H9 (cell line): ENCODE measurements at regions not wholly inside any gene's neighbourhood (a gene's known extent, or its start where the extent isn't known, plus 50 kb on each side); places are given as distances from the start of the nearest gene placed in this dataset.
"Not testable (repeated sequence)": the region's sequence is repeated elsewhere in the genome, so short reads cannot be mapped to it uniquely, and the experiment has no call there.

Experiments
- DNase-seq: peaks from one replicate; pipeline ENCODE4 v3.0.0-alpha.2; 2017
- H2AFZ ChIP-seq: one replicate; pipeline ENCODE4 v1.6.1; 2013; ENCODE audit warnings: mild to moderate bottlenecking, low read length, control low read depth, moderate library complexity
- H2AK5ac ChIP-seq: 2 replicates; pipeline ENCODE4 v1.6.1; 2013; ENCODE audit warnings: low read length, control low read depth, mixed read lengths; ENCODE audit not compliant: insufficient read length
- H2BK120ac ChIP-seq: one replicate; pipeline ENCODE4 v1.6.1; 2013; ENCODE audit warnings: low read depth, mild to moderate bottlenecking, low read length, control low read depth, inconsistent platforms; ENCODE audit not compliant: poor library complexity, severe bottlenecking
- H2BK12ac ChIP-seq: 2 replicates; pipeline ENCODE4 v1.6.1; 2013; ENCODE audit warnings: low read length, control low read depth, mixed read lengths, low read depth; ENCODE audit not compliant: insufficient read length
- H2BK15ac ChIP-seq: 2 replicates; pipeline ENCODE4 v1.6.1; 2013; ENCODE audit warnings: low read depth, low read length, control low read depth
- H2BK20ac ChIP-seq: one replicate; pipeline ENCODE4 v1.6.1; 2013; ENCODE audit warnings: low read depth, mild to moderate bottlenecking, low read length, control low read depth, inconsistent platforms; ENCODE audit not compliant: poor library complexity, severe bottlenecking
- H2BK5ac ChIP-seq: 2 replicates; pipeline ENCODE4 v1.6.1; 2013; ENCODE audit warnings: low read length, control low read depth, mixed read lengths; ENCODE audit not compliant: insufficient read length
- H3K14ac ChIP-seq: 2 replicates; pipeline ENCODE4 v1.6.1; 2013; ENCODE audit warnings: low read length, control low read depth; ENCODE audit not compliant: insufficient read depth
- H3K18ac ChIP-seq: 2 replicates; pipeline ENCODE4 v1.6.1; 2013; ENCODE audit warnings: low read depth, mild to moderate bottlenecking, mixed read lengths, low read length, control low read depth; ENCODE audit not compliant: insufficient read length
- H3K23ac ChIP-seq: 2 replicates; pipeline ENCODE4 v1.6.1; 2013; ENCODE audit warnings: low read length, control low read depth, mixed read lengths, low read depth; ENCODE audit not compliant: insufficient read length
- H3K23me2 ChIP-seq: 2 replicates; pipeline ENCODE4 v1.6.1; 2013; ENCODE audit warnings: low read depth, mild to moderate bottlenecking, mixed read lengths, low read length, control low read depth; ENCODE audit not compliant: insufficient read length, poor library complexity, severe bottlenecking
- H3K27ac ChIP-seq: 2 replicates; pipeline ENCODE4 v1.5.1; 2013; ENCODE audit warnings: low read length, control low read depth, mixed read lengths, low read depth; ENCODE audit not compliant: insufficient read length
- H3K27me3 ChIP-seq: 2 replicates; pipeline ENCODE4 v1.6.1; 2013; ENCODE audit warnings: low read length, control low read depth, inconsistent platforms; ENCODE audit not compliant: insufficient read depth
- H3K4ac ChIP-seq: 2 replicates; pipeline ENCODE4 v1.6.1; 2013; ENCODE audit warnings: low read depth, mild to moderate bottlenecking, control low read depth, inconsistent platforms, low read length, moderate library complexity
- H3K4me1 ChIP-seq: 2 replicates; pipeline ENCODE4 v1.6.1; 2013; ENCODE audit warnings: low read length, control low read depth, inconsistent platforms; ENCODE audit not compliant: insufficient read depth
- H3K4me2 ChIP-seq: 2 replicates; pipeline ENCODE4 v1.6.1; 2013; ENCODE audit warnings: low read length, control low read depth, mixed read lengths; ENCODE audit not compliant: insufficient read length, insufficient read depth
- H3K56ac ChIP-seq: 2 replicates; pipeline ENCODE4 v1.6.1; 2013; ENCODE audit warnings: low read depth, mild to moderate bottlenecking, mixed read lengths, low read length, control low read depth; ENCODE audit not compliant: insufficient read length
- H3K79me1 ChIP-seq: 2 replicates; pipeline ENCODE4 v1.6.1; 2013; ENCODE audit warnings: low read depth, mild to moderate bottlenecking, moderate library complexity, low read length, control low read depth, inconsistent platforms; ENCODE audit not compliant: insufficient read depth, poor library complexity, severe bottlenecking
- H3K79me2 ChIP-seq: 2 replicates; pipeline ENCODE4 v1.6.1; 2013; ENCODE audit warnings: low read length, control low read depth, inconsistent platforms; ENCODE audit not compliant: insufficient read depth
- H3K9ac ChIP-seq: 2 replicates; pipeline ENCODE4 v1.6.1; 2013; ENCODE audit warnings: low read length, control low read depth, mixed read lengths; ENCODE audit not compliant: insufficient read length; ENCODE audit errors: extremely low read depth
- H3K9me3 ChIP-seq: one replicate; pipeline ENCODE4 v1.6.1; 2013; ENCODE audit warnings: low read depth, low read length, inconsistent platforms; ENCODE audit not compliant: control insufficient read depth
- H3T11ph ChIP-seq: one replicate; pipeline ENCODE4 v1.6.1; 2013; ENCODE audit warnings: mild to moderate bottlenecking, low read length, control low read depth, inconsistent platforms
- H4K20me1 ChIP-seq: one replicate; pipeline ENCODE4 v1.6.1; 2013; ENCODE audit not compliant: control insufficient read depth, insufficient read length, insufficient read depth
- H4K5ac ChIP-seq: 2 replicates; pipeline ENCODE4 v1.6.1; 2013; ENCODE audit warnings: low read depth, mild to moderate bottlenecking, mixed read lengths, low read length, control low read depth; ENCODE audit not compliant: insufficient read length
- H4K8ac ChIP-seq: replicated peaks from 2 replicates; pipeline ENCODE4 v1.6.1; 2013; ENCODE audit warnings: low read length, control low read depth, mixed read lengths, low read depth; ENCODE audit not compliant: insufficient read length
- H4K91ac ChIP-seq: 2 replicates; pipeline ENCODE4 v1.6.1; 2013; ENCODE audit warnings: low read depth, mild to moderate bottlenecking, moderate library complexity, mixed read lengths, low read length, control low read depth; ENCODE audit not compliant: insufficient read length
- H3K27ac Mint-ChIP-seq, 3 experiments: 2 replicates in 2 of 3; 3 replicates in 1 of 3; pipeline ENCODE4 v1.8.0; 2020 to 2021; ENCODE audit warnings: mixed read lengths in 3 of 3, mild to moderate bottlenecking in 1 of 3, moderate library complexity in 1 of 3
- H3K27me3 Mint-ChIP-seq: 2 replicates; pipeline ENCODE4 v1.8.0; 2021; ENCODE audit warnings: low read depth, mild to moderate bottlenecking, moderate library complexity, mixed read lengths
- H3K36me3 Mint-ChIP-seq, 3 experiments: 2 replicates in 2 of 3; 3 replicates in 1 of 3; pipeline ENCODE4 v1.8.0; 2020 to 2021; ENCODE audit warnings: low read depth in 3 of 3, mixed read lengths in 3 of 3; ENCODE audit not compliant: insufficient read depth in 1 of 3
- H3K4me1 Mint-ChIP-seq, 2 experiments: 2 replicates each; pipeline ENCODE4 v1.8.0; 2020; ENCODE audit warnings: mixed read lengths in 2 of 2
- H3K4me3 Mint-ChIP-seq, 2 experiments: 2 replicates in 1 of 2; 3 replicates in 1 of 2; pipeline ENCODE4 v1.8.0; 2020 to 2021; ENCODE audit warnings: mild to moderate bottlenecking in 2 of 2, mixed read lengths in 2 of 2, moderate library complexity in 1 of 2
- H3K9me3 Mint-ChIP-seq, 2 experiments: 2 replicates in 1 of 2; 3 replicates in 1 of 2; pipeline ENCODE4 v1.8.0; 2020; ENCODE audit warnings: mild to moderate bottlenecking in 2 of 2, mixed read lengths in 2 of 2, moderate library complexity in 1 of 2
- WGBS: extraction: QIAGEN DNeasy Blood & Tissue Kit; methylation state at CpG from one replicate; pipeline ENCODE4 v1.1.7; 2013; ENCODE audit warnings: missing lambda C conversion rate, low lambda C conversion rate, mixed read lengths; ENCODE audit not compliant: insufficient read length; ENCODE audit errors: extremely low coverage; 5-methylcytosine and 5-hydroxymethylcytosine counted together
- TF ChIP-seq, protein P1 (sequence below): fragments of 200-600 bp; sonication (generic); conservative IDR thresholded peaks from 3 replicates; pipeline ENCODE4 v1.8.0; 2021; ENCODE audit warnings: antibody characterized with exemption, mild to moderate bottlenecking

DNA sequence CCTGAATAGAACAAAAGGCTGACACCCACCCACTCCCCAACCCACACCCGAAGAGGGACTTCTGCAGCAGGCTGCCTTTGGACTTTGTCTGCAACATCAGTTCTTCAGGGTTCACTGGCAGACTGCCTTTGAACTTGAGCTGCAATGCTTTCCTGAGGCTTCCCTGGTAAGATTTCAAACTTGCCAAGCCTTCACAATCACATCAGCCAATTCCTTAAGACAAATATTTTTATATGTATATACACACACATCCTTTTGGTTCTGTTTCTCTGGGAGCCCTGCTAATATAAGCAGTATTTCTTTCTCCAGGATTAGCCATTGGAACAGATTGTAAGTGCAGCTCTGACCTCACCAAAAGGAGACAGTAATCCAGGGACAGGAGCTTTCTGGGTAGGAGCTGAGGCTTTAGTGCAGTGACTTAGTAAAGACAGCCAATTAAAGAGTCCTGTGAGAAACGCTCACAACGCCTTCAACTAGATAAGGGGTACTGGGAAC, 55.6 kb upstream of the KMT2E start:
- Histone ChIP-seq H3K27me3 (no peaks in the 10 kb centered on the region), H3K4ac (no peak overlapping the region), H2AK5ac (no peak overlapping the region), H3T11ph (no peak overlapping the region), H3K14ac (no peak overlapping the region), H3K4me1 (no peaks in the 10 kb centered on the region), H4K8ac (no peak overlapping the region), H3K56ac (no peak overlapping the region), H2BK15ac (no peak overlapping the region), H4K20me1 (no peaks in the 10 kb centered on the region), H3K9me3 (no peaks in the 10 kb centered on the region), H3K18ac (no peak overlapping the region), H3K79me1 (no peaks in the 10 kb centered on the region), H3K23ac (no peak overlapping the region), H2BK12ac (no peak overlapping the region), H4K5ac (no peak overlapping the region), H2BK20ac (no peak overlapping the region), H4K91ac (no peak overlapping the region), H2AFZ (no peak overlapping the region), H2BK5ac (no peak overlapping the region), H3K23me2 (no peaks in the 10 kb centered on the region), H3K27ac (no peak overlapping the region), H2BK120ac (no peak overlapping the region), H3K79me2 (no peaks in the 10 kb centered on the region), H3K9ac (no peak overlapping the region), H3K4me2 (no peak overlapping the region)
- no peak for DNase-seq
- H3K4me1 Mint-ChIP-seq = 0 out of 4 replicates have a peak, but pooled peaks cover 0 to 4% of the 10 kb centered on the region in 2 experiments
- H3K4me3 Mint-ChIP-seq = no peak overlapping the region
- TF ChIP-seq, protein P1, sequence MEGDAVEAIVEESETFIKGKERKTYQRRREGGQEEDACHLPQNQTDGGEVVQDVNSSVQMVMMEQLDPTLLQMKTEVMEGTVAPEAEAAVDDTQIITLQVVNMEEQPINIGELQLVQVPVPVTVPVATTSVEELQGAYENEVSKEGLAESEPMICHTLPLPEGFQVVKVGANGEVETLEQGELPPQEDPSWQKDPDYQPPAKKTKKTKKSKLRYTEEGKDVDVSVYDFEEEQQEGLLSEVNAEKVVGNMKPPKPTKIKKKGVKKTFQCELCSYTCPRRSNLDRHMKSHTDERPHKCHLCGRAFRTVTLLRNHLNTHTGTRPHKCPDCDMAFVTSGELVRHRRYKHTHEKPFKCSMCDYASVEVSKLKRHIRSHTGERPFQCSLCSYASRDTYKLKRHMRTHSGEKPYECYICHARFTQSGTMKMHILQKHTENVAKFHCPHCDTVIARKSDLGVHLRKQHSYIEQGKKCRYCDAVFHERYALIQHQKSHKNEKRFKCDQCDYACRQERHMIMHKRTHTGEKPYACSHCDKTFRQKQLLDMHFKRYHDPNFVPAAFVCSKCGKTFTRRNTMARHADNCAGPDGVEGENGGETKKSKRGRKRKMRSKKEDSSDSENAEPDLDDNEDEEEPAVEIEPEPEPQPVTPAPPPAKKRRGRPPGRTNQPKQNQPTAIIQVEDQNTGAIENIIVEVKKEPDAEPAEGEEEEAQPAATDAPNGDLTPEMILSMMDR = no peak
- H3K27me3 Mint-ChIP-seq = no peaks in the 10 kb centered on the region
- peaks cover 0 to 1% of the 10 kb centered on the region in 2 experiments; a peak in 1 of 5 replicates for H3K9me3 Mint-ChIP-seq
- no CpG with 5 or more reads among the region's 3 CpGs for WGBS
- H3K36me3 Mint-ChIP-seq = no peaks in the 10 kb centered on the region; a peak in 1 of 7 replicates
- no peak overlapping the region for H3K27ac Mint-ChIP-seq

DNA sequence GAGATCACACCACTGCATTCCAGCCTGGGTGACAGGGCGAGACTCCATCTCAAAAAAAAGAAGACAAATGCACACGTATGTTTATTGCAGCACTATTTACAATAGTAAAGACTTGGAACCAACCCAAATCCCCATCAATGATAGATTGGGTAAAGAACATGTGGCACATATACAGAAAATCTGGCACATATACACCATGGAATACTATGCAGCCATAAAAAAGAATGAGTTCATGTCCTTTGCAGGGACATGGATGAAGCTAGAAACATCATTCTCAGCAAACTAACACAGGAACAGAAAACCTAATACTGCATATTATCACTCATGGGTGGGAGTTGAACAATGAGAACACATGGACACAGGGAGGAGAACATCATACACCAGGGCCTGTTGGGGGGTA, 54.5 kb upstream of the KMT2E start:
- H4K20me1 ChIP-seq, H3K4me2 ChIP-seq, H3K27me3 Mint-ChIP-seq, H3K23ac ChIP-seq, H3K56ac ChIP-seq, H3K79me1 ChIP-seq, H3K14ac ChIP-seq, H3K4me1 Mint-ChIP-seq, H2BK20ac ChIP-seq, H2AK5ac ChIP-seq, H2AFZ ChIP-seq, H3K4ac ChIP-seq, H3K9me3 Mint-ChIP-seq, H4K8ac ChIP-seq, H3K18ac ChIP-seq, H4K5ac ChIP-seq, H3K27me3 ChIP-seq, H2BK15ac ChIP-seq, H2BK12ac ChIP-seq, H4K91ac ChIP-seq, H2BK120ac ChIP-seq, H3K4me3 Mint-ChIP-seq, DNase-seq, H3K27ac Mint-ChIP-seq, H3T11ph ChIP-seq, H3K4me1 ChIP-seq, H2BK5ac ChIP-seq, H3K36me3 Mint-ChIP-seq, H3K27ac ChIP-seq, H3K79me2 ChIP-seq, H3K9ac ChIP-seq, H3K9me3 ChIP-seq, H3K23me2 ChIP-seq: not testable (repeated sequence)
- no CpG with 5 or more reads among the region's 2 CpGs for WGBS
